NCI-H2196 treated with DMSO at 0.1 percent for 48 hours (cell line): ENCODE measurements at regions not wholly inside any gene's neighbourhood (a gene's known extent, or its start where the extent isn't known, plus 50 kb on each side); places are given as distances from the start of the nearest gene placed in this dataset.
"Not testable (repeated sequence)": the region's sequence is repeated elsewhere in the genome, so short reads cannot be mapped to it uniquely, and the experiment has no call there.

ENCODE experiments used
- DNase-seq: peaks from one replicate; lab custom pipeline; 2025; ENCODE audit not compliant: unreplicated experiment; lab: John Stamatoyannopoulos, UW

DNA sequence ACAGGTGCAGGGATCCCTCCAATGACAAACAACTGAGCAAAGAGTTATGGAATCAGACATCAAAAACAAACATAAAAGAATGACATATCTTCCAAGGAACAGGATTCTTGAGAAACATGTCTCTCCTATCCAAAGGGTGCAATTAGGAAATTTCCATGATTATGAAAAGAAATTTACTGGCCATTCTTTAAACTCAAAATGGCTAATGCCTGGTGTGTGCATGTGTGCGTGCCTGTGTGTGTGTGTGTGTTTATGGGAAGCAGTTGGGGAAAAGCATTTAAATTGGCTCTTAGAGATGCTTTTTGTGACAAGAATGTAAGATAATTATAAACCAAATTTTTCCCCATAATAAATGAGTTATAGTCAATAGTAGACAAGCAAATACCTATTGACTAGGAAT, 320.5 kb upstream of the THBS1 start:
- no peak for DNase-seq

DNA sequence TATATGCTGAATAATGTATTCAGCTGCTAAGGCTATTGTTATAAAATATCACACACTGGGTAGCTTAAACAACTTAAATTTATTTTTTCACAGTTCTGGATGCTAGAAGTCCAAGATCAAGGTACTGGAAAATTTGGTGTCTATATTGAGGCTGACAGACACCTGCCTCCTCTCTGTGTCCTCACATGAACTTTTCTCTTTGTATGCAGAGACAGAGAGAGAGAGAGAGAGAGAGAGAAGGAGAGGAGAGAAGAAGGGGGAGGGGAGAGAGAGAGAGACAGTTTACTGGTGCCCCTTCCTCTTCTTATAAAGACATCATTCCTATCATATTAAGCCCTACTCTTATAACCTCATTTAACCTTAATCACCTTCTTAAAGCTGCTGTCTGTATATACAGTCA, 320.1 kb upstream of the THBS1 start:
- no peak for DNase-seq

DNA sequence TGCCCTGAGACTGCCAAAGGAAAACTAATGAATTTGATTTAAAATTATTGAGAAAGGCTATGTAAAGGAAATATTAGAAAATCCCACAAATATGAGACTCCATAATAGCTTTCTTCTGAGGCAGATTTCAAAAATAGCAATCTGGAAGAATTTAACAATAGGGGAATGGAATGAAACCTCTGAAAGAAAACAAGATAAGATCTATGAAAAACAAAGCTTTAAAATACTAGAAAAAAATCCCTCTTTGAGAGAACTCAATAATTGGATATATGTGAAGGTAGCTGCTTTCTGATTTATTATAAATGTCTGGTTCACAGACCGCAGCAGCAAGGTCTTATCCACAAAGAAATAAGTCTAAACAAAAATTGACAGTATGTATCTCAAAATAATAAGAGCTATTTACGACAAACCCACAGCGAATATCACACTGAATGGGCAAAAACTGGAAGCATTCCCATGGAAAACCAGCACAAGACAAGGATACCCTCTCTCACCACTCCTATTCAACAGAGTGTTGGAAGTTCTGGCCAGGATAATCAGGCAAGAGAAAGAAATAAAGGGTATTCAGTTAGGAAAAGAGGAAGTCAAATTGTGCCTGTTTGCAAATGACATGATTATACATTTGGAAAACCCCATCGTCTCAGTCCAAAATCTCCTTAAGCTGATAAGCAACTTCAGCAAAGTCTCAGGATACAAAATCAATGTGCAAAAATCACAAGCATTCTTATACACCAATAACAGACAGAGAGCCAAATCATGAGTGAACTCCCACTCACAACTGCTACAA, 319.3 kb upstream of the THBS1 start:
- not testable (repeated sequence) for DNase-seq

DNA sequence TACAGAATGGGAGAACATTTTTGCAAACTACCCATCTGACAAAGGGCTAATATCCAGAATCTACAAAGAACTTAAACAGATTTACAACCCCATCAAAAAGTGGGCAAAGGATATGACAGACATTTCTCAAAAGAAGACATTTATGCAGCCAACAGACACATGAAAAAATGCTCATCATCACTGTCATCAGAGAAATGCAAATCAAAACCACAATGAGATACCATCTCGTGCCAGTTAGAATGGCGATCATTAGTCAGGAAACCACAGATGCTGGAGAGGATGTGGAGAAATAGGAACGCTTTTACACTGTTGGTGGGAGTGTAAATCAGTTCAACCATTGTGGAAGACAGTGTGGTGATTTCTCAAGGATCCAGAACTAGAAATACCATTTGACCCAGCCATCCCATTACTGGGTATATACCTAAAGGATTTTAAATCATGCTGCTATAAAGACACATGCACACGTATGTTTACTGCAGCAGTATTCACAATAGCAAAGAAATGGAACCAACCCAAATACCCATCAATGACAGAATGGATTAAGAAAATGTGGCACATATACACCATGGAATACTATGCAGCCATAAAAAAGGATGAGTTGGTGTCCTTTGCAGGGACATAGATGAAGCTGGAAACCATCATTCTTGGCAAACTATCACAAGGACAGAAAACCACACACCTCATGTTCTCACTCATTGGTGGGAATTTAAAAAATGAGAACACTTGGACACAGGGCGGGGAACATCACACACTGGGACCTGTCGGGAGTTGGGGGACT, 317.7 kb upstream of the THBS1 start:
- not testable (repeated sequence) for DNase-seq

- no peak for DNase-seq
These were observed 315.6 kb upstream of the THBS1 start for GRCh38 chr15:39265261-39265660.

DNA sequence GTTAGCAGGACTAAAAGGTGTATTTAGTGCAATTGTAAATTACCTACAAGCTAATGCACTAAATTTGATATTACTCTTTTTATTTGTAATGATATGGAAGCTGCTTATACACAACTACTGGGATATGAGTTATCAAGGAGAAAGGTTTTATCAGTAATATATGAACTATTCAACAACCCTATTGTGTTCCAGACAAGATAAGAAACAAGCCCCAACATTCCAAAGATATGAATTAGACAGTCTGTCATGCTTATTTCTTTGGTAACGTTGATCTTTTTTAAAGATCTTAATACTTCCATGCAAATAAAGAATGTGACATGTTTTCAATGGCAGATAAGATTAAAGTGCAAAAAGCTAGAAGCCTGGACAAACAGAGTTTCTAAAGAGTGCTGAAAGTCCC, 314.0 kb upstream of the THBS1 start:
- no peak for DNase-seq

DNA sequence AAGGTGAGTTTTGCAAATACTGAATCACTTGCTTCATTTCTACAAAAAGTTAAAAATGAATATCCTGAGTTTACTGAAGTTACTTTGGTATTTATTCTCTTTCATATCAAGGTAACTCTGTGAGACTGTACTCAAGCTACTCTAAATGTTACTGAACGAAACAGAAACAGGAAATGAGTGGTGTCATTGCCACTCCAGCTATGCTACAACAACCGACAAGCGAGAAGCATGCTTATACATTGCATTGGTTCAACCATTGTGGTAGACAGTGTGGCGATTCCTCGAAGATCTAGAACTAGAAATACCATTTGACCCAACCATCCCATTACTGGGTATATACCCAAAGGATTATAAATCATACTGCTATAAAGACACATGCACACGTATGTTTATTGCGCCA, 313.2 kb upstream of the THBS1 start:
- DNase-seq, result no peak

- no peak for DNase-seq
These were observed 311.5 kb upstream of the THBS1 start for GRCh38 chr15:39269352-39269751.

DNA sequence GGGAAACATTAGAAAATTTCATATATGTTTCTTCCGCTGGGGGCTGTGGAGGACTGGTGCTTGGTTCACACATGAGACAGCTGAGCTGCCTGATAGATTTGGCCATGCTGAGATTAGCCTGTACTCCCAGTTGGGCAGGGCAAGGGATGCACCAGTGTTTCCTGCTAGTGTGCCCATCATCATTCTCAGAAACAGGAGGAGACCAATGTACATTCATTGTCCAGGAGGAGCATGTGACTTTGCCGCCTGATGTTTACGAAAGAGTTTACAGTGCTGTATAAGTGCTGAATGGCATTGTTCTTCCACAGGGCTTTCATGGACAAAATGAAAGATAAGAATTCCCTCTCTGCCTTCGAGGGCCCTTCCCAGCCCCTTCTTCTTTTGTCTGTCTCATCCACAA, 311.1 kb upstream of the THBS1 start:
- DNase-seq, result no peak

- DNase-seq, result no peak
These were observed 310.5 kb upstream of the THBS1 start for GRCh38 chr15:39270221-39270855.

- no peak for DNase-seq
These were observed 309.9 kb upstream of the THBS1 start for GRCh38 chr15:39270934-39271333.

DNA sequence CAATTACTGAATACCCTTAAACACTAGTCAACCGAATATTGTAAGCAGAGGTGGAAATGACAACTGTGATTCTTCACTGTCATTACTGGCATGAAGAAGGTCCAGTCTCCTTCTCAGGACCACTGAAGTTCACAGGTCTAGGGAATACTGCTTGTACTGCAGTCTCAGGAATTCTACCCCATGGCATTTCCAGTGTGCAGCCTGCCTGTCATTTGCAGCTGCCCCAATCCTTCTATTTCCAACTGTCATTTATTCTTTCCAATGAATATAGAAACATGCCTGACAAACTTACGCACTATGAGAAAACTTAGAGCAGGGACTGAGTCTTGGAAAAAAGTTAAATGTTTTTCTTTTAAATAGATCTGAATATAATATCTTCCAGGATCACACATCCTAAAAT, 308.0 kb upstream of the THBS1 start:
- no peak for DNase-seq

- DNase-seq, result peak; percentile 79
These were observed 307.0 kb upstream of the THBS1 start for GRCh38 chr15:39273717-39274411.

- DNase-seq, result no peak
These were observed 305.8 kb upstream of the THBS1 start for GRCh38 chr15:39275066-39275465.

DNA sequence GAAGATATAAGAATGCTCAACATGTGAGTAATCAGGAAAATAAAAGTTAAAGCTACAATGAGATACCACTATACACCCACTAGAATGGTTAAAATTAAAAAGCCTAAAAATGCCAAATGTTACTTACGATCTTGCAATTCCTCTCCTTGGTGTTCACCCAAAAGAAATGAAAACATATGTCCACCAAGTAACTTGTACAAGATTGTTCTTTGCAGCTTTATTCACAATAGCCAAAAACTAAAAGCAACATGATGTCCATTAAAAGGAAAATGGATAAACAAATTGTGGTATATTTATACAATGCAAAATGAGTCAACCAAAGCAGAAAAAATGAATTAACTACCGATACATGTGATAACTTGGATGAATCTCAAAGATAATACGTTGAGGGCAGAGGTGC, 301.6 kb upstream of the THBS1 start:
- no peak for DNase-seq

DNA sequence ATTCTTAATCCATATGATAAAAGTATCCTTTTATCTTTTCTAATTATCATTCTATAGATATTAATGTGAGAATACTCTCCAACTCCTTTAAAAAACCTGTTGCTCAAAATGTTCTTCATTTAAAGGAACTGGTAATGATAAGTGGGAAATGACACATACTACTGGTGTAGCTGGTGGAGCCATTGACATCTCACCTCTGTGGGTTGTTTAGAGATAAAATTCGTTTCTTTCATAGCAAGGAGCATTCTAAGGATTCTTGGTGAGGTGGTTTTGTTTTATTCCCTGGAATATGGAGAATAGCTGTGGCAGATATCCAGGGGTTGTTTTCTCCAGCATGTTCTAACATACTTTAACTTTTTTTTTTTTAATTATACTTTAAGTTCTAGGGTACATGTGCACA, 299.8 kb upstream of the THBS1 start:
- DNase-seq, result no peak

GRCh38 chr15:39282663-39283208, 298.1 kb upstream of the THBS1 start:
- no peak for DNase-seq

DNA sequence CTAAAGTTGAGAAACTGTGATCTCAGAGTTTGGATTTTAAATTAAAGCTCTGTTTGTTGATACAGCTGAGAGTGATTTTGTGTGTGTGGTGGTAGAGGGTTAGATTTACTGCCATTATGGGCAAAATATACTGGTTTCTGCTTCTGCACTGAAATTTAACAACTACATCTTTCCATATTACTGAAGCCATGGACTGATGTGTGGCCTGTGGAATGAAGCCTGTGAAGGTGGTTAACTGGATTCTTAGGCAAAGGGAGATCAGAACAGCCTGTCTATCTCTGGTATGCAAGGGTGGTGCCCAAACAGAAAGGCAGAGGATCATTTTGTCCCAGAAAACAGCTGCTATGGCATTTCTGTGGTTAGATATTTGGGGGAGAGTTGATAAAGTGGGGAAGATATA, 297.3 kb upstream of the THBS1 start:
- no peak for DNase-seq

DNA sequence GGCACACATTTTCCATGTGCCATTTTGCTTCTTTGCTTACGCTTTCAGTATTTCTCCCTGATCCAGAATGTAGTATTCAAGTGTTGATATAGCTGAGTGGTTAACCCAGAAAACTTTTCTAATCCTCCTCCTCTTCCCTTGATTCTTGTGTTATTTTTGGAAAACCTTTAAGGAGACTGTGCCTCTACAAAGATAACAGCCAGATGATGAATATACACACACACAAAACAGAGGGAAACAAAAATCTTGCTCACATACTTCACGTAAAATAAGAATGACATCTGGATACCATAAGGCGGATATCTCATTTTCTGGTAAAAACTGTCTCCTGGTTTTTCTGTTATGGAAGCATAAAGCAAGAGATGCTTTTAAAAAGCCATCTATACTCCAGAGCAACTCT, 295.8 kb upstream of the THBS1 start:
- no peak for DNase-seq

DNA sequence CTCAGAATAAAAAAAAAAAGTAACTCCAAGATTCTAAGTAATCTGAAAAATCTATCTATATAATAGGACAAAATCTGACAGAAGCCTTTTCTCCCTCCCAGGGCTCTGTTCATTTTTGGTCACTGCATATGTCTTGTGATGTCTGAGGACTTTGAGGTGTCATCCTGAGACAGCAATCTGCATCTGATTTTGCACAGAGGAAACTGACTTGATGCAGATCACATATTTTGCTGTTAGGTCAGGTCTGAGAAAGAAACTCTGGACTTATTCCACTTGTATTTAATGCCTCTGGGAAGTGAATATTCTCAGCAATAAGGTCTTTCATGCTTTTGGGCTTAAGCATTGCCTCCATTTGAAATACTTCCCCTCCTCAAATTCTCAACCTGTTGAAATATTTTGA, 295.2 kb upstream of the THBS1 start:
- DNase-seq, result no peak

DNA sequence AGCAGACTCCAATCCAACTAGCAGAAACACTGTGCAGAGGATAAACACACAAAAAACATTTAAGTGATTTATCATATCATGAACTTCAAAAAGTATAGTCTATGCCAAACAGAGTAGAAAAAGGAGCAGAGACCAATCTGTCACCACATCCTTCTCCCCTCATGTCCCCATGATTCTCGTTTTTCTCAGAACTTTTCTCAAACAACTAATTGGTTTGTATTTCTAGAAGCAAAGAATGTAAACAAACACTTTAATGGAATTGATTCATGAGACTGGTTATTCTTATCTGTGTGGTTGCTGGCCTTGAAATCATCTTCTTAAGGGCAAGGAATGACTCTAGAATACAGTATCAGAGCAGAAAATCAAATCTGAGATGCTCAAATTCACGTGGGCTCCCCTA, 294.2 kb upstream of the THBS1 start:
- DNase-seq, result no peak
